Ovary (tissue), 7 donors: ENCODE measurements at regions not wholly inside any gene's neighbourhood (a gene's known extent, or its start where the extent isn't known, plus 50 kb on each side); places are given as distances from the start of the nearest gene placed in this dataset.

Source experiments
- DNase-seq, 5 donors: peaks; one replicate each; pipeline ENCODE4 v3.0.0-alpha.2; 2019 to 2020
- H3K27ac ChIP-seq, 2 donors: fragments of 200-600 bp; one replicate each; pipeline versions ENCODE4 v1.5.1 to v1.8.0; 2019 to 2022
- H3K27me3 ChIP-seq: fragments of 200-600 bp; one replicate; pipeline ENCODE4 v1.8.0; 2022
- H3K36me3 ChIP-seq: fragments of 200-600 bp; sonication (generic); one replicate; pipeline ENCODE4 v1.5.1; 2019
- H3K4me1 ChIP-seq: one replicate; pipeline ENCODE4 v1.8.1; 2013; ENCODE audit warnings: mild to moderate bottlenecking, moderate library complexity; ENCODE audit not compliant: insufficient read depth
- H3K4me3 ChIP-seq: fragments of 200-600 bp; sonication (generic); one replicate; pipeline ENCODE4 v1.5.1; 2017
- H3K9me3 ChIP-seq, 2 donors: fragments of 200-600 bp in 1 of 2; sonication (generic) in 1 of 2; one replicate each; pipeline versions ENCODE4 v1.5.1 to v1.8.1; 2013 to 2019; ENCODE audit warnings: mild to moderate bottlenecking in 1 of 2, moderate library complexity in 1 of 2
- EP300 ChIP-seq: sonication (generic); formaldehyde crosslinking; IDR thresholded peaks from one replicate; pipeline ENCODE4 v1.6.1; 2017; ENCODE audit warnings: antibody characterized with exemption
- POLR2A ChIP-seq: fragments of 450-650 bp; IDR thresholded peaks from one replicate; pipeline ENCODE4 v1.6.1; 2017; ENCODE audit warnings: antibody characterized with exemption, mild to moderate bottlenecking, moderate library complexity
- WGBS, 3 donors: extraction: QIAGEN DNeasy Blood & Tissue Kit in 1 of 3; methylation state at CpG; one replicate each; pipeline versions ENCODE4 v1.1.5 to v1.1.7; 2013 to 2017; 5-methylcytosine and 5-hydroxymethylcytosine counted together
- intact Hi-C, 4 donors: fragments of 100-400 bp; cut with DNase I; formaldehyde crosslinking; loops; one replicate each; pipeline versions ENCODE4 v1.11.0 to v1.15.1; 2022 to 2023
- TF ChIP-seq, protein P1 (sequence below), 3 donors: fragments of 450-650 bp in 2 of 3; fragments of 200-600 bp in 1 of 3; IDR thresholded peaks; one replicate each; pipeline versions ENCODE4 v1.5.1 to v1.8.0; 2016 to 2022; ENCODE audit warnings: antibody characterized with exemption in 3 of 3, mild to moderate bottlenecking in 1 of 3
- donor health status: DM: no; HTN: no; CAD: no; lungs with moderate emphysema.
- donor health status: DM: no; HTN: no; CAD: no.
- donor health status: Bipolar disorder and iron deficiency.
- donor health status: DM: no; HTN: no; CAD: no.
- donor health status: DM: yes; HTN: yes; CAD: no.

DNA sequence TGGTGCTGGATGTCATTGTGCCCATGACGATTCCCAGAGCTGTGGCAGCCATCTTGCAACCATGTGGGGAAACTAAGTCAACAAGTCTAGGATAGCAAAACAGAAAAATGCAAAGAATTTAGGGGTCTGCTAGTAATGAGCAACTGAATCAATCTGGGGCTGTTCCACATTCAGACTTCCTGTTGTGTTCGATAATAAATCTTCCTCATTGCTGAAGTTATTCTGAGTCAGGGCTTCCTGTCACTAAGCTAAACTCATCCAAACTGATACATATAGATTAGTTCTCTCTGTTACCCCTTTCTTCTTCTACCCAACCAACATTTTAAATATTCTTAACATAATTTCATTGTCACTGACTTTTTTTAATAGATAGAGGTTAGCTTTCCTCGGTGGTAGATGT, 205.9 kb downstream of the HACE1 start:
- no peaks in the 10 kb centered on the region for H3K9me3 ChIP-seq
- H3K36me3 ChIP-seq = no peaks in the 10 kb centered on the region
- H3K27ac ChIP-seq = no peak overlapping the region
- 65 to 75% (median 69%) methylated on average over 3 of the region's 3 CpGs for WGBS, 3 donors
- DNase-seq = no peak
- intact Hi-C loops = no loop called here
- TF ChIP-seq POLR2A = no peak
- TF ChIP-seq, protein P1, sequence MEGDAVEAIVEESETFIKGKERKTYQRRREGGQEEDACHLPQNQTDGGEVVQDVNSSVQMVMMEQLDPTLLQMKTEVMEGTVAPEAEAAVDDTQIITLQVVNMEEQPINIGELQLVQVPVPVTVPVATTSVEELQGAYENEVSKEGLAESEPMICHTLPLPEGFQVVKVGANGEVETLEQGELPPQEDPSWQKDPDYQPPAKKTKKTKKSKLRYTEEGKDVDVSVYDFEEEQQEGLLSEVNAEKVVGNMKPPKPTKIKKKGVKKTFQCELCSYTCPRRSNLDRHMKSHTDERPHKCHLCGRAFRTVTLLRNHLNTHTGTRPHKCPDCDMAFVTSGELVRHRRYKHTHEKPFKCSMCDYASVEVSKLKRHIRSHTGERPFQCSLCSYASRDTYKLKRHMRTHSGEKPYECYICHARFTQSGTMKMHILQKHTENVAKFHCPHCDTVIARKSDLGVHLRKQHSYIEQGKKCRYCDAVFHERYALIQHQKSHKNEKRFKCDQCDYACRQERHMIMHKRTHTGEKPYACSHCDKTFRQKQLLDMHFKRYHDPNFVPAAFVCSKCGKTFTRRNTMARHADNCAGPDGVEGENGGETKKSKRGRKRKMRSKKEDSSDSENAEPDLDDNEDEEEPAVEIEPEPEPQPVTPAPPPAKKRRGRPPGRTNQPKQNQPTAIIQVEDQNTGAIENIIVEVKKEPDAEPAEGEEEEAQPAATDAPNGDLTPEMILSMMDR (IDR thresholded peaks at IDR 0.05) = no peak
- TF ChIP-seq EP300 = no peak
- no peaks in the 10 kb centered on the region for H3K4me1 ChIP-seq
- H3K27me3 ChIP-seq = no peaks in the 10 kb centered on the region
- no peak overlapping the region for H3K4me3 ChIP-seq

DNA sequence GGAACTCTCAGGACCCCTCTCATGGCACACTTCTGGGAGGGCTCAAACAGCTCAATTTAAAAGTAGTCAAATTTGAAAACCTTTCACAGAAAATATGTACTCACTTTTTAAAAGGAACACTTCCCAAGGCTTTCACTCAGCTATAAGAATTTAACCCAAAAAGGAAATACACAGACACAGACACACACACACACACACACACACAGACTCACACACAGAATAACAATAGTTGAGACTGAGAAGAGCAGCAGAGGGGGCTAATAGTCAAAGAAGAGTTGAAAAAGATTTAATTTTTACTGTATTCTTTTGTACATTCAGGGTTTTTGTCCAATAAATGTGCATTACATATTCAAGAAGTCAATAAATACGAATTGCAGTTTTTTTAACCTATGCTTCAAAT, 211.4 kb downstream of the HACE1 start:
- WGBS, 3 donors = 89 to 94% (median 92%) methylated on average over 1 of the region's 1 CpG
- H3K27me3 ChIP-seq = no peaks in the 10 kb centered on the region
- H3K27ac ChIP-seq = no peak overlapping the region

DNA sequence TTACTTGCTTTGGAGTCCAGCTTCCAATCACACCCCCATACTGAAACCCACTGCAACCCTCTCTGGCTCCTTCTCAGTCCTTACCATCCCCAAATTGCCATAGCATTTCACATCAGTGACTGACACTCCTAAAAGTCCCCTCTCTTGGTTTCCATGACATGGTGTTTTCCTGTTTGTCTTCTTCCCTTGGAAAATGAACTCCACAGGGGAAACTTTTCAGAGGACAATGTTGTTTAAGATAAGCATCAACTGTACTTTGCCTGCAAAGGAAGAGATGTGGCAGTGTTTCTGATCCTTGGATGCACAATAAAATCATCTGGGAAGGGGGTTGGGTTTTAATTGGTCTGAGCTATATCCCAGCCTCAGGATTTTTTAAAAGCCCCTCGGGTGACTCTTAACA, 214.9 kb downstream of the HACE1 start:
- Histone ChIP-seq H3K4me1 (no peaks in the 10 kb centered on the region), H3K36me3 (no peaks in the 10 kb centered on the region), H3K4me3 (no peak overlapping the region), H3K27me3 (no peaks in the 10 kb centered on the region), H3K9me3 (no peaks in the 10 kb centered on the region), H3K27ac (no peak overlapping the region)
- no peak for DNase-seq
- TF ChIP-seq POLR2A (no peak), EP300 (no peak)
- TF ChIP-seq, protein P1 (IDR thresholded peaks at IDR 0.05) = no peak
- intact Hi-C loops = no loop called here
- 85 to 100% (median 94%) methylated on average over 1 of the region's 1 CpG for WGBS, 3 donors

More for the DNA sequence above, 211.4 kb downstream of the HACE1 start:
- H3K4me3 ChIP-seq = no peak overlapping the region
- no peaks in the 10 kb centered on the region for H3K9me3 ChIP-seq
- no peak for DNase-seq
- H3K36me3 ChIP-seq = no peaks in the 10 kb centered on the region
- intact Hi-C loops = no loop called here
- TF ChIP-seq EP300 = no peak
- no peaks in the 10 kb centered on the region for H3K4me1 ChIP-seq

DNA sequence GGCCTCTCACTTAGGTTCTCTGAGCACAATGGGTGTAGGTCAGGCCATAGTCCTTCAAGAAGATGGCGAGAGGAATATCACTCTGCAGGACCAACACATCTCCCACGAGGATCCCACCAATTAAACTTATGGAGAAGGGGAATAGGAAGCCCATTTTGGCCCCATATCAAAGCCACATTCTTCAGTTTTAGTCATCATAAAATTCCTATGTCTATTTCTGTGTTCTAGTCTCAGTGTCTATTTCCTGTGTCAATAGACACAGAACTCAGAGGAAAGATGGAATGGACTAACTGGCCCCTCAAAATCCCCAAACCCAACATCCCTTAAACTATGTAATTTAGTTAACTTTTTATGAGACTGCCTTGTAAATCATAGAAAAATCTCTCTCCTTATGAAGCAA, 216.8 kb downstream of the HACE1 start:
- no peaks in the 10 kb centered on the region for H3K36me3 ChIP-seq
- no peak for DNase-seq
- TF ChIP-seq, protein P1 (IDR thresholded peaks at IDR 0.05) = no peak
- TF ChIP-seq POLR2A = no peak
- no peak for TF ChIP-seq EP300
- 68 to 72% (median 68%) methylated on average over 2 of the region's 2 CpGs for WGBS, 3 donors
- no peaks in the 10 kb centered on the region for H3K9me3 ChIP-seq
- H3K4me1 ChIP-seq = no peaks in the 10 kb centered on the region
- H3K27me3 ChIP-seq = no peaks in the 10 kb centered on the region
- intact Hi-C loops = no loop called here
- no peak overlapping the region for H3K27ac ChIP-seq
- H3K4me3 ChIP-seq = no peak overlapping the region

DNA sequence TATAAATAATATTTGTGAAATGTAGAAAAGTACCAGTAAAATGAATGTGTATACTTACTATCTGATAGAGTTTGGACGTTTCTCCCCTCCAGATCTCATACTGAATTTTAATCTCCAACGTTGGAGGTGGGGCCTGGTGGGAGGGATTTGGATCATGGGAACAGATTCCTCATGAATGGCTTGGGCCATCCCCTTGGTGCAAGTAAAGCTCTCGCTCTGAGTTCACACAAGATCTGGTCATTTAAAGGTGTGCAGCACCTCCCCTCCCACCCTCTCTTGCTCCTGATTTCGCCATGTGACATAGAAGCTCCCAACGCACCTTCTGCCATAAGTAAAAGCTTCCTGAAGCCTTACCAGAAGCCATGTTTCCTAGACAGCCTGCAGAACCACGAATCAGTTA, 219.0 kb downstream of the HACE1 start:
- Histone ChIP-seq H3K4me3 (no peak overlapping the region), H3K9me3 (no peaks in the 10 kb centered on the region), H3K27me3 (no peaks in the 10 kb centered on the region), H3K36me3 (no peaks in the 10 kb centered on the region), H3K4me1 (no peaks in the 10 kb centered on the region), H3K27ac (no peak overlapping the region)
- intact Hi-C loops = no loop called here
- WGBS, 3 donors = 75 to 81% (median 80%) methylated on average over 6 of the region's 6 CpGs
- no peak for DNase-seq
- TF ChIP-seq EP300 (no peak), POLR2A (no peak)
- TF ChIP-seq, protein P1 (IDR thresholded peaks at IDR 0.05) = no peak
